HG02763 (cell line): ENCODE measurements at regions not wholly inside any gene's neighbourhood (a gene's known extent, or its start where the extent isn't known, plus 50 kb on each side); places are given as distances from the start of the nearest gene placed in this dataset.
"Not testable (repeated sequence)": the region's sequence is repeated elsewhere in the genome, so short reads cannot be mapped to it uniquely, and the experiment has no call there.

Experiments used
- ATAC-seq: cut with Tn5 transposase; IDR thresholded peaks from one replicate; pipeline ENCODE4 v1.9.1; 2021; ENCODE audit warnings: mild to moderate bottlenecking, moderate library complexity; ENCODE audit not compliant: unreplicated experiment

GRCh38 chr2:128670066-128670465, 351.4 kb upstream of the HS6ST1 start:
- ATAC-seq: no peak

GRCh38 chr2:128671981-128672757, 353.5 kb upstream of the HS6ST1 start:
- ATAC-seq: not testable (repeated sequence)

GRCh38 chr2:128679680-128680079, 361.0 kb upstream of the HS6ST1 start:
- not testable (repeated sequence) for ATAC-seq

- ATAC-seq: no peak
These were observed 362.8 kb upstream of the HS6ST1 start for GRCh38 chr2:128681507-128681906.

- ATAC-seq: no peak
These were observed 363.6 kb upstream of the HS6ST1 start for GRCh38 chr2:128682266-128682665.

- ATAC-seq: no peak
These were observed 364.1 kb upstream of the HS6ST1 start for GRCh38 chr2:128682729-128683284.

- ATAC-seq: no peak
These were observed 365.9 kb upstream of the HS6ST1 start for GRCh38 chr2:128684523-128684922.

- no peak for ATAC-seq
These were observed 367.3 kb upstream of the HS6ST1 start for GRCh38 chr2:128685841-128686496.

- no peak for ATAC-seq
These were observed 367.8 kb upstream of the HS6ST1 start for GRCh38 chr2:128686497-128686859.

GRCh38 chr2:128686881-128687555, 368.4 kb upstream of the HS6ST1 start:
- ATAC-seq: no peak

GRCh38 chr2:128687565-128687964, 368.9 kb upstream of the HS6ST1 start:
- ATAC-seq: no peak

GRCh38 chr2:128689971-128690370, 371.3 kb upstream of the HS6ST1 start:
- ATAC-seq: no peak

- no peak for ATAC-seq
These were observed 371.8 kb upstream of the HS6ST1 start for GRCh38 chr2:128690431-128690830.

GRCh38 chr2:128690869-128691268, 372.2 kb upstream of the HS6ST1 start:
- no peak for ATAC-seq

GRCh38 chr2:128691526-128691925, 372.9 kb upstream of the HS6ST1 start:
- no peak for ATAC-seq

GRCh38 chr2:128692895-128693742, 374.5 kb upstream of the HS6ST1 start:
- ATAC-seq: no peak

GRCh38 chr2:128693743-128694029, 375.0 kb upstream of the HS6ST1 start:
- ATAC-seq: no peak

GRCh38 chr2:128695646-128696220, 377.1 kb upstream of the HS6ST1 start:
- ATAC-seq: no peak

GRCh38 chr2:128696421-128696820, 377.8 kb upstream of the HS6ST1 start:
- ATAC-seq: no peak

GRCh38 chr2:128701418-128701817, 382.8 kb upstream of the HS6ST1 start:
- ATAC-seq: no peak

- no peak for ATAC-seq
These were observed 383.9 kb upstream of the HS6ST1 start for GRCh38 chr2:128702616-128703015.
